GM19467 (cell line): ENCODE measurements at regions not wholly inside any gene's neighbourhood (a gene's known extent, or its start where the extent isn't known, plus 50 kb on each side); places are given as distances from the start of the nearest gene placed in this dataset.
"Not testable (repeated sequence)": the region's sequence is repeated elsewhere in the genome, so short reads cannot be mapped to it uniquely, and the experiment has no call there.

Experiments
- ATAC-seq: cut with Tn5 transposase; IDR thresholded peaks from one replicate; pipeline ENCODE4 v1.9.1; 2021; ENCODE audit warnings: mild to moderate bottlenecking, moderate library complexity; ENCODE audit not compliant: unreplicated experiment

GRCh38 chr6:139895205-139895793, 520.9 kb upstream of the CITED2 start:
- ATAC-seq, result no peak

- no peak for ATAC-seq
Measured at GRCh38 chr6:139894271-139894670, 519.8 kb upstream of the CITED2 start.

- no peak for ATAC-seq
Measured at GRCh38 chr6:139891471-139891870, 517.0 kb upstream of the CITED2 start.

GRCh38 chr6:139888681-139889122, 514.3 kb upstream of the CITED2 start:
- ATAC-seq, result no peak

GRCh38 chr6:139887275-139887674, 512.8 kb upstream of the CITED2 start:
- ATAC-seq, result no peak

- no peak for ATAC-seq
Measured at GRCh38 chr6:139886396-139886795, 511.9 kb upstream of the CITED2 start.

GRCh38 chr6:139885909-139886308, 511.5 kb upstream of the CITED2 start:
- no peak for ATAC-seq

GRCh38 chr6:139883776-139884175, 509.3 kb upstream of the CITED2 start:
- ATAC-seq, result no peak

- no peak for ATAC-seq
Measured at GRCh38 chr6:139882977-139883728, 508.7 kb upstream of the CITED2 start.

GRCh38 chr6:139882234-139882633, 507.8 kb upstream of the CITED2 start:
- no peak for ATAC-seq

- ATAC-seq, result peak; percentile 71
Measured at GRCh38 chr6:139881728-139882211, 507.3 kb upstream of the CITED2 start.

GRCh38 chr6:139881236-139881635, 506.8 kb upstream of the CITED2 start:
- ATAC-seq, result no peak

GRCh38 chr6:139879823-139880356, 505.4 kb upstream of the CITED2 start:
- ATAC-seq, result no peak

GRCh38 chr6:139879241-139879640, 504.8 kb upstream of the CITED2 start:
- not testable (repeated sequence) for ATAC-seq

GRCh38 chr6:139877828-139878405, 503.5 kb upstream of the CITED2 start:
- no peak for ATAC-seq

GRCh38 chr6:139872665-139873064, 498.2 kb upstream of the CITED2 start:
- ATAC-seq, result no peak

GRCh38 chr6:139871803-139872510, 497.5 kb upstream of the CITED2 start:
- no peak for ATAC-seq

GRCh38 chr6:139871165-139871710, 496.8 kb upstream of the CITED2 start:
- ATAC-seq, result no peak

- no peak for ATAC-seq
Measured at GRCh38 chr6:139868576-139868975, 494.1 kb upstream of the CITED2 start.

- ATAC-seq, result no peak
Measured at GRCh38 chr6:139863964-139864363, 489.5 kb upstream of the CITED2 start.

- no peak for ATAC-seq
Measured at GRCh38 chr6:139863346-139863745, 488.9 kb upstream of the CITED2 start.
